WTC11 (cell line): ENCODE measurements at regions not wholly inside any gene's neighbourhood (a gene's known extent, or its start where the extent isn't known, plus 50 kb on each side); places are given as distances from the start of the nearest gene placed in this dataset.

Source experiments
- KAT7 ChIP-seq: sonication (generic); formaldehyde crosslinking; IDR thresholded peaks from 2 replicates; pipeline ENCODE4 v1.8.1; 2023; ENCODE audit warnings: missing genetic modification reagents, mild to moderate bottlenecking, borderline replicate concordance
- SP1 ChIP-seq: sonication (generic); formaldehyde crosslinking; conservative IDR thresholded peaks from 2 replicates; pipeline ENCODE4 v1.8.1; 2022; ENCODE audit warnings: missing genetic modification reagents
- TCF7 ChIP-seq: sonication (generic); formaldehyde crosslinking; IDR thresholded peaks from 2 replicates; pipeline ENCODE4 v1.8.0; 2022; ENCODE audit warnings: mild to moderate bottlenecking, low read depth, missing genetic modification reagents, moderate library complexity
- ZNF263 ChIP-seq: sonication (generic); formaldehyde crosslinking; IDR thresholded peaks from 2 replicates; pipeline ENCODE4 v1.8.1; 2022; ENCODE audit warnings: low read depth, mild to moderate bottlenecking, moderate library complexity, missing genetic modification reagents
- ZNF423 ChIP-seq: fragments of 250-450 bp; sonication (Bioruptor Pico); IDR thresholded peaks from 2 replicates; pipeline ENCODE4 v2.1.2; 2022; ENCODE audit warnings: mild to moderate bottlenecking, moderate library complexity
- TF ChIP-seq, protein P1 (sequence below): fragments of 200-600 bp; IDR thresholded peaks from 2 replicates; pipeline ENCODE4 v1.8.0; 2022; ENCODE audit warnings: antibody characterized with exemption
- TF ChIP-seq, protein P2 (sequence below): sonication (generic); formaldehyde crosslinking; IDR thresholded peaks from 2 replicates; pipeline ENCODE4 v1.8.1; 2022; ENCODE audit warnings: low read depth, mild to moderate bottlenecking, moderate library complexity, missing genetic modification reagents, borderline replicate concordance
- TF ChIP-seq, protein P3 (sequence below): sonication (generic); formaldehyde crosslinking; IDR thresholded peaks from 2 replicates; pipeline ENCODE4 v1.8.0; 2022; ENCODE audit warnings: missing genetic modification reagents
- TF ChIP-seq, protein P4 (sequence below): sonication (generic); formaldehyde crosslinking; IDR thresholded peaks from 2 replicates; pipeline ENCODE4 v1.8.1; 2023; ENCODE audit warnings: mild to moderate bottlenecking, missing genetic modification reagents
- TF ChIP-seq, protein P5 (sequence below): sonication (generic); formaldehyde crosslinking; IDR thresholded peaks from 2 replicates; pipeline ENCODE4 v1.8.0; 2022; ENCODE audit warnings: mild to moderate bottlenecking, missing genetic modification reagents
- TF ChIP-seq, protein P6 (sequence below): sonication (generic); formaldehyde crosslinking; IDR thresholded peaks from 2 replicates; pipeline ENCODE4 v1.8.0; 2023; ENCODE audit warnings: missing genetic modification reagents, mild to moderate bottlenecking, borderline replicate concordance
- TF ChIP-seq, protein P7 (sequence below): sonication (generic); formaldehyde crosslinking; IDR thresholded peaks from 2 replicates; pipeline ENCODE4 v1.8.1; 2023; ENCODE audit warnings: mild to moderate bottlenecking, missing genetic modification reagents, moderate library complexity

DNA sequence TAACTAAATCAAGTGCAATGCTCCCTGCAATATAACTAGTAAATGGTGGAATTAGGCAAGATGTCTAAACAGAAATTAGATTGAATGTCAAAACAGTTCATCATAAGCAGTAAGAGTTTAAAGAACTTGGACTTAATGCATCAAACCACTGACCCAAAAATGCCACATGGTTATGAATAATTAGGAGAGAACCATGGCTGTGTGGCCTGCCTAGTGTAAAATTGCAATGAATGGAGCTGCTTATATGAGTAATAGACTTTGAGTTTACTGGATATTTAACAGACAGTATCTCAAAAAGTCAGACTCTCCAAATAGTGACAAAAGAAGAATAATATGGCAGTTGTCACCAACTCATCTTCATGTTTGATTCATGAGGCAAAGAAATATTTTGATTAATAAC, 101.6 kb upstream of the COL5A2 start:
- TF ChIP-seq, protein P1, sequence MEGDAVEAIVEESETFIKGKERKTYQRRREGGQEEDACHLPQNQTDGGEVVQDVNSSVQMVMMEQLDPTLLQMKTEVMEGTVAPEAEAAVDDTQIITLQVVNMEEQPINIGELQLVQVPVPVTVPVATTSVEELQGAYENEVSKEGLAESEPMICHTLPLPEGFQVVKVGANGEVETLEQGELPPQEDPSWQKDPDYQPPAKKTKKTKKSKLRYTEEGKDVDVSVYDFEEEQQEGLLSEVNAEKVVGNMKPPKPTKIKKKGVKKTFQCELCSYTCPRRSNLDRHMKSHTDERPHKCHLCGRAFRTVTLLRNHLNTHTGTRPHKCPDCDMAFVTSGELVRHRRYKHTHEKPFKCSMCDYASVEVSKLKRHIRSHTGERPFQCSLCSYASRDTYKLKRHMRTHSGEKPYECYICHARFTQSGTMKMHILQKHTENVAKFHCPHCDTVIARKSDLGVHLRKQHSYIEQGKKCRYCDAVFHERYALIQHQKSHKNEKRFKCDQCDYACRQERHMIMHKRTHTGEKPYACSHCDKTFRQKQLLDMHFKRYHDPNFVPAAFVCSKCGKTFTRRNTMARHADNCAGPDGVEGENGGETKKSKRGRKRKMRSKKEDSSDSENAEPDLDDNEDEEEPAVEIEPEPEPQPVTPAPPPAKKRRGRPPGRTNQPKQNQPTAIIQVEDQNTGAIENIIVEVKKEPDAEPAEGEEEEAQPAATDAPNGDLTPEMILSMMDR, result no peak
- TF ChIP-seq, protein P2, sequence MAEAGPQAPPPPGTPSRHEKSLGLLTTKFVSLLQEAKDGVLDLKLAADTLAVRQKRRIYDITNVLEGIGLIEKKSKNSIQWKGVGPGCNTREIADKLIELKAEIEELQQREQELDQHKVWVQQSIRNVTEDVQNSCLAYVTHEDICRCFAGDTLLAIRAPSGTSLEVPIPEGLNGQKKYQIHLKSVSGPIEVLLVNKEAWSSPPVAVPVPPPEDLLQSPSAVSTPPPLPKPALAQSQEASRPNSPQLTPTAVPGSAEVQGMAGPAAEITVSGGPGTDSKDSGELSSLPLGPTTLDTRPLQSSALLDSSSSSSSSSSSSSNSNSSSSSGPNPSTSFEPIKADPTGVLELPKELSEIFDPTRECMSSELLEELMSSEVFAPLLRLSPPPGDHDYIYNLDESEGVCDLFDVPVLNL (CRISPR knock-in tag), result no peak
- no peak for TF ChIP-seq KAT7 (CRISPR knock-in tag)
- TF ChIP-seq, protein P3, sequence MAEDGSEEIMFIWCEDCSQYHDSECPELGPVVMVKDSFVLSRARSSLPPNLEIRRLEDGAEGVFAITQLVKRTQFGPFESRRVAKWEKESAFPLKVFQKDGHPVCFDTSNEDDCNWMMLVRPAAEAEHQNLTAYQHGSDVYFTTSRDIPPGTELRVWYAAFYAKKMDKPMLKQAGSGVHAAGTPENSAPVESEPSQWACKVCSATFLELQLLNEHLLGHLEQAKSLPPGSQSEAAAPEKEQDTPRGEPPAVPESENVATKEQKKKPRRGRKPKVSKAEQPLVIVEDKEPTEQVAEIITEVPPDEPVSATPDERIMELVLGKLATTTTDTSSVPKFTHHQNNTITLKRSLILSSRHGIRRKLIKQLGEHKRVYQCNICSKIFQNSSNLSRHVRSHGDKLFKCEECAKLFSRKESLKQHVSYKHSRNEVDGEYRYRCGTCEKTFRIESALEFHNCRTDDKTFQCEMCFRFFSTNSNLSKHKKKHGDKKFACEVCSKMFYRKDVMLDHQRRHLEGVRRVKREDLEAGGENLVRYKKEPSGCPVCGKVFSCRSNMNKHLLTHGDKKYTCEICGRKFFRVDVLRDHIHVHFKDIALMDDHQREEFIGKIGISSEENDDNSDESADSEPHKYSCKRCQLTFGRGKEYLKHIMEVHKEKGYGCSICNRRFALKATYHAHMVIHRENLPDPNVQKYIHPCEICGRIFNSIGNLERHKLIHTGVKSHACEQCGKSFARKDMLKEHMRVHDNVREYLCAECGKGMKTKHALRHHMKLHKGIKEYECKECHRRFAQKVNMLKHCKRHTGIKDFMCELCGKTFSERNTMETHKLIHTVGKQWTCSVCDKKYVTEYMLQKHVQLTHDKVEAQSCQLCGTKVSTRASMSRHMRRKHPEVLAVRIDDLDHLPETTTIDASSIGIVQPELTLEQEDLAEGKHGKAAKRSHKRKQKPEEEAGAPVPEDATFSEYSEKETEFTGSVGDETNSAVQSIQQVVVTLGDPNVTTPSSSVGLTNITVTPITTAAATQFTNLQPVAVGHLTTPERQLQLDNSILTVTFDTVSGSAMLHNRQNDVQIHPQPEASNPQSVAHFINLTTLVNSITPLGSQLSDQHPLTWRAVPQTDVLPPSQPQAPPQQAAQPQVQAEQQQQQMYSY, result no peak
- TF ChIP-seq, protein P4, sequence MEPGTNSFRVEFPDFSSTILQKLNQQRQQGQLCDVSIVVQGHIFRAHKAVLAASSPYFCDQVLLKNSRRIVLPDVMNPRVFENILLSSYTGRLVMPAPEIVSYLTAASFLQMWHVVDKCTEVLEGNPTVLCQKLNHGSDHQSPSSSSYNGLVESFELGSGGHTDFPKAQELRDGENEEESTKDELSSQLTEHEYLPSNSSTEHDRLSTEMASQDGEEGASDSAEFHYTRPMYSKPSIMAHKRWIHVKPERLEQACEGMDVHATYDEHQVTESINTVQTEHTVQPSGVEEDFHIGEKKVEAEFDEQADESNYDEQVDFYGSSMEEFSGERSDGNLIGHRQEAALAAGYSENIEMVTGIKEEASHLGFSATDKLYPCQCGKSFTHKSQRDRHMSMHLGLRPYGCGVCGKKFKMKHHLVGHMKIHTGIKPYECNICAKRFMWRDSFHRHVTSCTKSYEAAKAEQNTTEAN (CRISPR knock-in tag), result no peak
- TF ChIP-seq TCF7 (CRISPR knock-in tag), result no peak
- TF ChIP-seq, protein P5, sequence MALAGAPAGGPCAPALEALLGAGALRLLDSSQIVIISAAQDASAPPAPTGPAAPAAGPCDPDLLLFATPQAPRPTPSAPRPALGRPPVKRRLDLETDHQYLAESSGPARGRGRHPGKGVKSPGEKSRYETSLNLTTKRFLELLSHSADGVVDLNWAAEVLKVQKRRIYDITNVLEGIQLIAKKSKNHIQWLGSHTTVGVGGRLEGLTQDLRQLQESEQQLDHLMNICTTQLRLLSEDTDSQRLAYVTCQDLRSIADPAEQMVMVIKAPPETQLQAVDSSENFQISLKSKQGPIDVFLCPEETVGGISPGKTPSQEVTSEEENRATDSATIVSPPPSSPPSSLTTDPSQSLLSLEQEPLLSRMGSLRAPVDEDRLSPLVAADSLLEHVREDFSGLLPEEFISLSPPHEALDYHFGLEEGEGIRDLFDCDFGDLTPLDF (CRISPR knock-in tag), result no peak
- TF ChIP-seq, protein P6, sequence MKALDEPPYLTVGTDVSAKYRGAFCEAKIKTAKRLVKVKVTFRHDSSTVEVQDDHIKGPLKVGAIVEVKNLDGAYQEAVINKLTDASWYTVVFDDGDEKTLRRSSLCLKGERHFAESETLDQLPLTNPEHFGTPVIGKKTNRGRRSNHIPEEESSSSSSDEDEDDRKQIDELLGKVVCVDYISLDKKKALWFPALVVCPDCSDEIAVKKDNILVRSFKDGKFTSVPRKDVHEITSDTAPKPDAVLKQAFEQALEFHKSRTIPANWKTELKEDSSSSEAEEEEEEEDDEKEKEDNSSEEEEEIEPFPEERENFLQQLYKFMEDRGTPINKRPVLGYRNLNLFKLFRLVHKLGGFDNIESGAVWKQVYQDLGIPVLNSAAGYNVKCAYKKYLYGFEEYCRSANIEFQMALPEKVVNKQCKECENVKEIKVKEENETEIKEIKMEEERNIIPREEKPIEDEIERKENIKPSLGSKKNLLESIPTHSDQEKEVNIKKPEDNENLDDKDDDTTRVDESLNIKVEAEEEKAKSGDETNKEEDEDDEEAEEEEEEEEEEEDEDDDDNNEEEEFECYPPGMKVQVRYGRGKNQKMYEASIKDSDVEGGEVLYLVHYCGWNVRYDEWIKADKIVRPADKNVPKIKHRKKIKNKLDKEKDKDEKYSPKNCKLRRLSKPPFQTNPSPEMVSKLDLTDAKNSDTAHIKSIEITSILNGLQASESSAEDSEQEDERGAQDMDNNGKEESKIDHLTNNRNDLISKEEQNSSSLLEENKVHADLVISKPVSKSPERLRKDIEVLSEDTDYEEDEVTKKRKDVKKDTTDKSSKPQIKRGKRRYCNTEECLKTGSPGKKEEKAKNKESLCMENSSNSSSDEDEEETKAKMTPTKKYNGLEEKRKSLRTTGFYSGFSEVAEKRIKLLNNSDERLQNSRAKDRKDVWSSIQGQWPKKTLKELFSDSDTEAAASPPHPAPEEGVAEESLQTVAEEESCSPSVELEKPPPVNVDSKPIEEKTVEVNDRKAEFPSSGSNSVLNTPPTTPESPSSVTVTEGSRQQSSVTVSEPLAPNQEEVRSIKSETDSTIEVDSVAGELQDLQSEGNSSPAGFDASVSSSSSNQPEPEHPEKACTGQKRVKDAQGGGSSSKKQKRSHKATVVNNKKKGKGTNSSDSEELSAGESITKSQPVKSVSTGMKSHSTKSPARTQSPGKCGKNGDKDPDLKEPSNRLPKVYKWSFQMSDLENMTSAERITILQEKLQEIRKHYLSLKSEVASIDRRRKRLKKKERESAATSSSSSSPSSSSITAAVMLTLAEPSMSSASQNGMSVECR (CRISPR knock-in tag), result no peak
- no peak for TF ChIP-seq ZNF423 (CRISPR knock-in tag)
- TF ChIP-seq, protein P7, sequence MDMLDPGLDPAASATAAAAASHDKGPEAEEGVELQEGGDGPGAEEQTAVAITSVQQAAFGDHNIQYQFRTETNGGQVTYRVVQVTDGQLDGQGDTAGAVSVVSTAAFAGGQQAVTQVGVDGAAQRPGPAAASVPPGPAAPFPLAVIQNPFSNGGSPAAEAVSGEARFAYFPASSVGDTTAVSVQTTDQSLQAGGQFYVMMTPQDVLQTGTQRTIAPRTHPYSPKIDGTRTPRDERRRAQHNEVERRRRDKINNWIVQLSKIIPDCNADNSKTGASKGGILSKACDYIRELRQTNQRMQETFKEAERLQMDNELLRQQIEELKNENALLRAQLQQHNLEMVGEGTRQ (CRISPR knock-in tag), result no peak
- TF ChIP-seq SP1 (CRISPR knock-in tag), result no peak
- TF ChIP-seq ZNF263 (CRISPR knock-in tag), result no peak
